ENCODE measurements at regions not wholly inside any gene's neighbourhood (a gene's known extent, or its start where the extent isn't known, plus 50 kb on each side); places are given as distances from the start of the nearest gene placed in this dataset.

DNA sequence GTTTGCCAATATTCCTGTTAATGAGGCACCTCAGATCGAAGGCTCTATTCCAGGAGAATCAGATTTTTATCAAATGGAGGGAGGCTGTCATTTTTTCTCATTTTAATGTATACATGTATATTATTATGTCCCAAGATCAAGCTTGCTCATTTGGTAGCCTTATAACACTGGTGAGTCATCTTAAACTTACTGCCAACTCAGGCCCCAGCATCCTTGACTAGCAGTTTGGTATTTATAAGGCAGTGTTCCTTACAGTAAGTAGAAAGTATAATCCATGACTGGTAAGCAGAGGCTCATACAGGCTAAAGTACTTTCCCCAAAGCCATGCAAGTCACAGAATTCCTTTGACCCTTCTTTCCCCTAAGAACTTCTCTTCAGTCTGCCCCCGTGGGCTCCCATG, 90.7 kb upstream of the NR3C1 start:
- no peaks in the 10 kb centered on the region for H3K27me3 Mint-ChIP-seq
- TF ChIP-seq CTCF (conservative IDR thresholded peaks at IDR 0.05), result no peak
- DNase-seq (ENCODE audit: extremely low spot score, unreplicated experiment), result no peak
- peaks cover 13% of the 10 kb centered on the region for H3K9me3 Mint-ChIP-seq
- H3K4me3 Mint-ChIP-seq, result peak overlapping the region; percentile 53
- peak overlapping the region; percentile 75 for H3K27ac Mint-ChIP-seq
- no peaks in the 10 kb centered on the region for H3K36me3 Mint-ChIP-seq
- peaks cover 16% of the 10 kb centered on the region for H3K4me1 Mint-ChIP-seq (ENCODE audit: unreplicated experiment)

- H3K4me1 Mint-ChIP-seq (ENCODE audit: unreplicated experiment), result peaks cover 16% of the 10 kb centered on the region
- no peak overlapping the region for H3K4me3 Mint-ChIP-seq
- no peak for TF ChIP-seq CTCF (conservative IDR thresholded peaks at IDR 0.05)
These were observed 89.3 kb upstream of the NR3C1 start for GRCh38 chr5:143492783-143493182.

GRCh38 chr5:143491646-143492045, 88.2 kb upstream of the NR3C1 start:
- H3K27me3 Mint-ChIP-seq, result no peaks in the 10 kb centered on the region
- no peak for DNase-seq (ENCODE audit: extremely low spot score, unreplicated experiment)
- H3K4me1 Mint-ChIP-seq (ENCODE audit: unreplicated experiment), result peaks cover 16% of the 10 kb centered on the region
- H3K27ac Mint-ChIP-seq, result no peak overlapping the region
- H3K4me3 Mint-ChIP-seq, result no peak overlapping the region
- no peaks in the 10 kb centered on the region for H3K36me3 Mint-ChIP-seq
- TF ChIP-seq CTCF (conservative IDR thresholded peaks at IDR 0.05), result no peak
- peaks cover 13% of the 10 kb centered on the region for H3K9me3 Mint-ChIP-seq

More at GRCh38 chr5:143492783-143493182, 89.3 kb upstream of the NR3C1 start:
- no peaks in the 10 kb centered on the region for H3K27me3 Mint-ChIP-seq
- no peaks in the 10 kb centered on the region for H3K36me3 Mint-ChIP-seq
- H3K27ac Mint-ChIP-seq, result no peak overlapping the region
- H3K9me3 Mint-ChIP-seq, result peaks cover 13% of the 10 kb centered on the region
- DNase-seq (ENCODE audit: extremely low spot score, unreplicated experiment), result no peak

DNA sequence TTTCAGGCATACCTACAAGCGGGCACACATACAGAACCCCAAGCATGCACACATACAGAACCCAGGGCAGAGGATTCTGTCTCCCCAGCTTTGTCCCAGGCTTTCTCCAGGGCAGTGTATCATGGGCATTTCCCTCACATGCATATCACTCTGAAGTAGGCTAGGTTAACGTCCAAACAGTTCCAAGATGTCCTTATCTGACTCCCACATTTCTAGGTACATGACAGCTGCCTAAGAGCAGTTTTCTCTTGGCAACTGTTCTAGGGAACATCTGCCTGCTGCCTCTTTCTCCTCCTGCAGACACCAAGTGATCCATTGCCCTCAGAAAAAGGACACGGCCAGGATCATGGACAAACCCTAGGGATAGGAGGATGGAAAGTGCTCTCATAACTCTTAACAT, 84.9 kb upstream of the NR3C1 start:
- no peaks in the 10 kb centered on the region for H3K36me3 Mint-ChIP-seq

GRCh38 chr5:143484601-143485000, 81.1 kb upstream of the NR3C1 start:
- H3K27me3 Mint-ChIP-seq, result no peaks in the 10 kb centered on the region
- peaks cover 7% of the 10 kb centered on the region for H3K9me3 Mint-ChIP-seq
- no peak overlapping the region for H3K27ac Mint-ChIP-seq
- DNase-seq (ENCODE audit: extremely low spot score, unreplicated experiment), result no peak
- H3K4me3 Mint-ChIP-seq, result no peak overlapping the region
- TF ChIP-seq CTCF (conservative IDR thresholded peaks at IDR 0.05), result no peak
- H3K4me1 Mint-ChIP-seq (ENCODE audit: unreplicated experiment), result peaks cover 17% of the 10 kb centered on the region
- H3K36me3 Mint-ChIP-seq, result no peaks in the 10 kb centered on the region

More for the DNA sequence above, 84.9 kb upstream of the NR3C1 start:
- H3K4me3 Mint-ChIP-seq, result no peak overlapping the region
- peaks cover 8% of the 10 kb centered on the region for H3K4me1 Mint-ChIP-seq (ENCODE audit: unreplicated experiment)
- no peak overlapping the region for H3K27ac Mint-ChIP-seq
- H3K27me3 Mint-ChIP-seq, result no peaks in the 10 kb centered on the region
- no peak for DNase-seq (ENCODE audit: extremely low spot score, unreplicated experiment)
- no peak for TF ChIP-seq CTCF (conservative IDR thresholded peaks at IDR 0.05)
- peaks cover 14% of the 10 kb centered on the region for H3K9me3 Mint-ChIP-seq

Measured in type B pancreatic cell (in vitro differentiated cells).